MCF 10A (cell line): ENCODE measurements at regions not wholly inside any gene's neighbourhood (a gene's known extent, or its start where the extent isn't known, plus 50 kb on each side); places are given as distances from the start of the nearest gene placed in this dataset.

Experiments
- BruUV-seq: library from RNA; stranded (reverse); fragments of 400-500 nt; replicated peaks from 2 replicates; lab custom pipeline; 2021; lab: Mats Ljungman, UMichigan
- CTCF ChIA-PET: fragments of 300-600 bp; sonication (Branson Sonifier 250); formaldehyde crosslinking; extraction: SDS; loops from one replicate; lab custom pipeline; 2021; ENCODE audit warnings: antibody characterized with exemption, inconsistent platforms; lab: Yijun Ruan, JAX
- POLR2A ChIA-PET: fragments of 300-600, 350-650 bp; sonication (Branson Sonifier 250); formaldehyde crosslinking; extraction: SDS; loops from one replicate; lab custom pipeline; 2020; ENCODE audit warnings: antibody characterized with exemption, inconsistent platforms; lab: Yijun Ruan, JAX
- DNase-seq: peaks from one replicate; pipeline ENCODE4 v3.0.0-alpha.2; 2018; ENCODE audit not compliant: unreplicated experiment
- H3K27ac Mint-ChIP-seq: one replicate; pipeline ENCODE4 v1.8.0; 2022; ENCODE audit warnings: mild to moderate bottlenecking, low read depth, mixed read lengths; ENCODE audit not compliant: unreplicated experiment
- H3K27me3 Mint-ChIP-seq: one replicate; pipeline ENCODE4 v1.8.0; 2022; ENCODE audit warnings: mixed read lengths; ENCODE audit not compliant: insufficient read depth, unreplicated experiment
- H3K36me3 Mint-ChIP-seq: one replicate; pipeline ENCODE4 v1.8.0; 2022; ENCODE audit warnings: mild to moderate bottlenecking, moderate library complexity, mixed read lengths; ENCODE audit not compliant: insufficient read depth, unreplicated experiment
- H3K4me1 Mint-ChIP-seq: one replicate; pipeline ENCODE4 v1.8.0; 2022; ENCODE audit warnings: mixed read lengths; ENCODE audit not compliant: insufficient read depth, unreplicated experiment
- H3K4me3 Mint-ChIP-seq: one replicate; pipeline ENCODE4 v1.8.0; 2022; ENCODE audit warnings: mild to moderate bottlenecking, moderate library complexity, mixed read lengths; ENCODE audit not compliant: unreplicated experiment
- H3K9me3 Mint-ChIP-seq: one replicate; pipeline ENCODE4 v1.8.0; 2022; ENCODE audit warnings: mixed read lengths; ENCODE audit not compliant: unreplicated experiment
- CTCF ChIP-seq: fragments of 200-600 bp; IDR thresholded peaks from one replicate; pipeline ENCODE4 v1.8.0; 2022; ENCODE audit warnings: antibody characterized with exemption, mild to moderate bottlenecking; ENCODE audit not compliant: unreplicated experiment
- intact Hi-C: fragments of 100-400 bp; cut with micrococcal nuclease; formaldehyde crosslinking; loops from 2 replicates; pipeline ENCODE4 v1.14.1; 2022

DNA sequence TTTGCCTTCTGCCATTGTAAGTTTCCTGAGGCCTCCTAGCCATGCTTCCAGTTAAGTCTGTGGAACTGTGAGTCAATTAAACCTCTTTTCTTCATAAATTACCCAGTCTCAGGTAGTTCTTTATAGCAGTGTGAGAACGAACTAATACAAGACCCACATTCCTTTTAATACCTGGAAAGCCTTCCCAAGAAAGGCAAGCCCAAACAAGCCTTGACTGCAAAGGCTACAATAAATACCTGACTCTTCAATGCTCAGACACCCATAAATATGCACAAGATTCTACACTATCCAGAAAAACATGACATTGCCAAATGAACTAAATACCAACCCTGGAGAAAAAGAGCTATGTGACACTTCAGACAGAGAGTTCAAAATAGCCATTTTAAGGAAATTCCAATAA lies 338.8 kb downstream of the HAO1 start:
- H3K4me1 Mint-ChIP-seq: peaks cover 21% of the 10 kb centered on the region
- DNase-seq: peak; percentile 50
- ChIA-PET CTCF (interaction anchor here (0.6 to 1.8 kb wide), 2 partner anchors 10 to 325 kb away, joined by 6 read pairs; no protein-coding TSS in a partner anchor), POLR2A (interaction anchor here (0.6 to 2.9 kb wide), 7 partner anchors 9 to 142 kb away, joined by 3 to 13 read pairs (median 4); no protein-coding TSS in a partner anchor)
- no peak overlapping the region for H3K4me3 Mint-ChIP-seq
- no peaks in the 10 kb centered on the region for H3K9me3 Mint-ChIP-seq
- BruUV-seq: no TSS peak
- intact Hi-C loops: no loop called here
- H3K27ac Mint-ChIP-seq: peak overlapping the region; percentile 61
- no peak for TF ChIP-seq CTCF
- no peaks in the 10 kb centered on the region for H3K27me3 Mint-ChIP-seq
- no peaks in the 10 kb centered on the region for H3K36me3 Mint-ChIP-seq

DNA sequence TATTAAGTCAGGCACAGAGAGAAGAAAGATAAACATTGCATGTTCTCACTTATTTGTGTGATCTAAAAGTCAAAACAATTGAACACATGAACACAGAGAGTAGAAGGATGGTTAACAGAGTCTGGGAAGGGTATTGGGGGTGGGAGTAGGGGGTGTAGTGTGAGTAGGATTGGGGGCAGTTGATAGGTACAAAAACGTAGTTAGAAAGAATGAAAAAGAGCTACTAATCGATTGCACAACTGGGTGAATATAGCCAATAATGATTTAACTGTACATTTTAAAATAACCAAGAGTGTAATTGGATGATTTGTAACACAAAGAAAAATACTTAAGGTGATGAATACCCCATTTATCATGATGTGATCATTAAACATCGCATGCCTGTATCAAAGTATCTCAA lies 333.3 kb downstream of the HAO1 start:
- Mint-ChIP-seq H3K36me3 (no peaks in the 10 kb centered on the region), H3K4me3 (no peak overlapping the region), H3K9me3 (no peaks in the 10 kb centered on the region), H3K27me3 (no peaks in the 10 kb centered on the region), H3K27ac (no peak overlapping the region), H3K4me1 (peaks cover 2% of the 10 kb centered on the region)
- intact Hi-C loops: no loop called here
- no peak for TF ChIP-seq CTCF
- DNase-seq: no peak
- no TSS peak for BruUV-seq
- CTCF ChIA-PET: no interaction called here
- POLR2A ChIA-PET: interaction anchor here (1.0 to 1.3 kb wide), 3 partner anchors 14 to 234 kb away, joined by 3 to 4 read pairs (median 4); no protein-coding TSS in a partner anchor

- Mint-ChIP-seq H3K27ac (no peak overlapping the region), H3K36me3 (no peaks in the 10 kb centered on the region), H3K4me3 (no peak overlapping the region), H3K4me1 (no peaks in the 10 kb centered on the region), H3K27me3 (no peaks in the 10 kb centered on the region), H3K9me3 (no peaks in the 10 kb centered on the region)
- DNase-seq: peak; percentile 22
- POLR2A ChIA-PET: no interaction called here
- CTCF ChIA-PET: interaction anchor here (0.6 kb wide), 1 partner anchor 15 kb away, joined by 3 read pairs; no protein-coding TSS in a partner anchor
- no TSS peak for BruUV-seq
- intact Hi-C loops: no loop called here
- TF ChIP-seq CTCF: no peak
Measured at GRCh38 chr20:7608250-7608649, 332.0 kb downstream of the HAO1 start.

DNA sequence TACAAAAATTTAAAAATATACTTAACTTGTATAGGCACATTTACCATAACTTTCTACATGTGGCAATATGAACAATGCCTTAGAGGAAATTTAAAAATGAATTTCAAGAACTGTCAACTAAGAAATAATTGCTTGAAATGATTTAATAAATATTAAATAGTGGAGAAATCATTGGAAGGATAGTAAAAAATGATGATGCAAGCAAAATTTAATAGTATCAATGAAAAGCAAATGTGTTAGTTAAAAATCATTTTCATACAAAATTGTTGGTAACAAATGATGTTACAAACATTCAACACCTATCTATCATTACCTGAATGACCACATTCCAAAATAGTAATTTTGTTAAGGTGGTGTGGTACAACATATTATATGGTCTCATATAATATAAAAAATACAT lies 331.0 kb downstream of the HAO1 start:
- TF ChIP-seq CTCF: no peak
- DNase-seq: no peak
- H3K9me3 Mint-ChIP-seq: no peaks in the 10 kb centered on the region
- no peaks in the 10 kb centered on the region for H3K36me3 Mint-ChIP-seq
- no peaks in the 10 kb centered on the region for H3K4me1 Mint-ChIP-seq
- H3K27me3 Mint-ChIP-seq: no peaks in the 10 kb centered on the region
- H3K4me3 Mint-ChIP-seq: no peak overlapping the region
- BruUV-seq: no TSS peak
- intact Hi-C loops: no loop called here
- POLR2A ChIA-PET: no interaction called here
- no peak overlapping the region for H3K27ac Mint-ChIP-seq
- CTCF ChIA-PET: interaction anchor here (0.6 kb wide), 1 partner anchor 23 kb away, joined by 3 read pairs; no protein-coding TSS in a partner anchor
